ENCODE measurements at regions not wholly inside any gene's neighbourhood (a gene's known extent, or its start where the extent isn't known, plus 50 kb on each side); places are given as distances from the start of the nearest gene placed in this dataset.

- no peak for DNase-seq
These were observed 257.1 kb downstream of the SAMD5 start for GRCh38 chr6:147765541-147765940.

GRCh38 chr6:147768969-147769368 lies 260.5 kb downstream of the SAMD5 start:
- no peak for DNase-seq

GRCh38 chr6:147769496-147770087 lies 261.1 kb downstream of the SAMD5 start:
- DNase-seq = no peak

DNA sequence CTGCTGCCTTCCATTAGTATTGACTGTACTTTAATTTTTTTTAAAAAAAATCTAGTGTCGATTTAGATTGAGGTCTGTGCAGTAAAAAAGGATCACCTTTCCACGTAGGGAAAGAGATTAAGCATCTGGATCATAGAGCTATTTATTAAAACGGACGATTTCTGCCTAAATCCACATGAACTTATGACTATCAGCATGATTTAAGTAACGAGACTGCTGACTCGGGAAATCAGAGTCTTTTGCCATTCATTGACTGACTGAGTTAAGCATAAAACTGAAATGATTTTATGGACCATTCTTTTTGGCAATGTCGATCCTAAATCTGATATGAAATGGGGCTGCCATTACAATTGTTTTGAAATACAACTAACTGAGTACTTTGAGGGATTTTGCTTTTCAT lies 261.7 kb downstream of the SAMD5 start:
- DNase-seq = no peak

DNA sequence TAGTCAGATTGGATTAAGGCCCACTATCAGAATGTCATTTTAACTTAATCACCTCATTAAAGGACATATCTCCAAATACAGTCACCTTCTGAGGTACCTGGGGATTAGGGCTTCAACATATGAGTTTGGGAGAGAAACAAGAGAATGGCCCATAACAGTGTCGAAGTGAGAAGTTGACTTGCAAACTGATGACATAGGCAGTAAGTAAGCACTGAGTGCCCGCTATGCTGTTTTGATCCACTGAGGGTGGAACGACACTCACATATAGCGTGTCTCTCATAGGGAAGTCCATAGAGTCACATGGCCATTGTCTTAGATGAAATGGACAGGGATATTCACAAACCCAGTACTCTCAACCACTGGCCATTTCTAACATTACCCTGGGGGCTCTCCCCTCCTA lies 264.2 kb downstream of the SAMD5 start:
- DNase-seq = no peak

- no peak for DNase-seq
These were observed 266.4 kb downstream of the SAMD5 start for GRCh38 chr6:147774856-147775255.

- DNase-seq = no peak
These were observed 268.2 kb downstream of the SAMD5 start for GRCh38 chr6:147776631-147777213.

DNA sequence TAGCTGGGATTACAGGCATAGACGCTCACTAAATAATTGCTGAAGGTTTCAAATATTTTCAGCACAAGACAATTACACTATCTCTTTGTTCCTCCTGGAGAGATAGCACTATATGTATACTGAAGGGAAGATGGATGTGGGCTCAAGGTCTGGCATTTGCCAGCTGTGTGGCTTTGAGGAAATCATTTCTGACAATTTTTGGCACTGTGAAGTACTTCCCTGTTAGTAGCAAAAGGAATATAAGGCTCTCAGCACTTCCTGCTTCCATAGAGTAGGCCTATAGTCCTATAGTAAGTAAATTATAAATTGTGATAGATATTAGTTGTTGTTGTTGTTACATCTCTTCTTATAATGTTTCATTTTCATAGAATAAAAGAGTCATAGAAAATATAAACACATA lies 271.1 kb downstream of the SAMD5 start:
- DNase-seq = no peak

GRCh38 chr6:147782302-147782701 lies 273.8 kb downstream of the SAMD5 start:
- no peak for DNase-seq

DNA sequence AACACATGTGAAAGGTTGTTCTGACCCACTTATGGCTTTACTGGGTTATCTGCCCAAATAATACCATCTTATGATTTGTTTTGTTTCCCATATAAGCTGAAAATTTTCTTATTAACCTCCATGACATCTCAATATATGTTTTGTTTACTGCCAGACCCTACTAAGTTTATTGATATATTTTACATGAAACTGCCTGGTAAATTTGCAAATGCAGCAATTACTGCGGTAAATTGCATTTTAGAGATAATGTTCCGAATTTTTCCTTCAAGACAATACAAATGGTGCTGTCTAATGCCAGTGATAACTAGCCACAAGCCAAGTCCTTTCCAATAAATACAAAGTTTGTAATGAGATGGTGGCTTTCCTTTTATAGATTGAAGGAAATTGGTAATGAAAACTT lies 275.9 kb downstream of the SAMD5 start:
- DNase-seq = no peak

- DNase-seq = no peak
These were observed 278.9 kb downstream of the SAMD5 start for GRCh38 chr6:147787417-147787816.

DNA sequence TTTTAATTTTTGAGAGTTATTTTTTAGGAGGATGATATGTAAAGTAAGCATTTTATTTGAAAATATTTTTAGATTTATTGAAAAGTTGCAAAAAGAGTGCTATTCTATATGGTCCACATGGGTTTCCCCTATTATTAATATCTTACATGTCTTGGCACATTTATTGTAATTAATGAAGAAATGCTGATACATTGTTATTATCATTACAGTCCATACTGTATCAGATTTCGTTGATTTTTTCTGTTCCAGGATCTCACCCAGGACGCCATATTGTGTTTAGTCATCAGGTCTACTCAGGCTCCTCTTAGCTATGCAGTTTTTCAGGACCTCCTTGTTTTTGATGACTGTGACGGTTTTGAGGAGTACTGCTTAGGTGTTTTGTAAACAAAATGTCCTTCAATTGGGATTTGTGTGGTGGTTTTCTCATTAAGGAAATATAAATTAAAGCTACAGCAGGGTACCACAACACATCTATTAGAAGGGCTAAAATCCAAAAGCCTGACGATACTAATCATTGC lies 281.0 kb downstream of the SAMD5 start:
- no peak for DNase-seq

GRCh38 chr6:147793871-147794643 lies 285.6 kb downstream of the SAMD5 start:
- no peak for DNase-seq

- no peak for DNase-seq
These were observed 294.0 kb downstream of the SAMD5 start for GRCh38 chr6:147802459-147802858.

DNA sequence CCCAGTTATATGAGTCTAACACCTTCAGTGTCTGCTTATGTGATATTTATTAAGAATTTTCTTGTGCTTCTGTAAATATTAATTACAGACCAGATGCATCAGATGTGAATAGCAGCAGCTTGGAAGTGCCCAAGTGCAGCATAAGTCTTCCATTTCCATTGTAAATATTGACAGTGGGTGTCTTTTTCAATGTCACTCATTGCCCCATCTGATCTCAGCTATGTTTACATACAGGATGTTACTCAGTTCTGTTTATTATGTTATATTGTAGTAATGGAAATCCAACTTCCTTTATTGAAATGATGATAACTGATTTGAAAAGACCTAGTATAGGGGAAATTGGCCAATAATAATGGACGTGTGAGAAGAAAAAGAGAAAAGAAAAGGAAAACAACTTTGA lies 296.7 kb downstream of the SAMD5 start:
- DNase-seq = no peak

DNA sequence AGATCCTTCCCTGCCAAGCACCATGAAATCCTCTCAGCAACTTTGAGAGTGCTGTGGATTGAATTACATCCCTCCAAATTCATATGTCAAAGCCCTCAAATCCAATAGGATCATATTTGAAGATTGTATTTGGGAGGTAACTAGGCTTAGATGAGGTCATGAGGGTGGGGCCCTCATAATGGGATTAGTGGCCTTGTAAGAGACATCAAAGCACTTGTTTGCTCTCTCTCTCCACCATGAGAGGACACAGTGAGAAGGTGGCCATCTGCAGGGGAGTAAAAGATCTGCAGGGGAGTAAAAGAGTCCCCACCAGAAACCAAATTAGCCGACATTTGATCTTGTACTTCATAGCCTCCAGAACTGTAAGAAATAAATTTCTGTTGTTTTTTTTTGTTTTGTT lies 298.2 kb downstream of the SAMD5 start:
- DNase-seq = no peak

GRCh38 chr6:147808640-147809039 lies 300.1 kb downstream of the SAMD5 start:
- no peak for DNase-seq

GRCh38 chr6:147811913-147812629 lies 303.6 kb downstream of the SAMD5 start:
- DNase-seq = no peak

GRCh38 chr6:147817042-147817689 lies 308.7 kb downstream of the SAMD5 start:
- no peak for DNase-seq

GRCh38 chr6:147820520-147820919 lies 312.0 kb downstream of the SAMD5 start:
- DNase-seq = no peak

DNA sequence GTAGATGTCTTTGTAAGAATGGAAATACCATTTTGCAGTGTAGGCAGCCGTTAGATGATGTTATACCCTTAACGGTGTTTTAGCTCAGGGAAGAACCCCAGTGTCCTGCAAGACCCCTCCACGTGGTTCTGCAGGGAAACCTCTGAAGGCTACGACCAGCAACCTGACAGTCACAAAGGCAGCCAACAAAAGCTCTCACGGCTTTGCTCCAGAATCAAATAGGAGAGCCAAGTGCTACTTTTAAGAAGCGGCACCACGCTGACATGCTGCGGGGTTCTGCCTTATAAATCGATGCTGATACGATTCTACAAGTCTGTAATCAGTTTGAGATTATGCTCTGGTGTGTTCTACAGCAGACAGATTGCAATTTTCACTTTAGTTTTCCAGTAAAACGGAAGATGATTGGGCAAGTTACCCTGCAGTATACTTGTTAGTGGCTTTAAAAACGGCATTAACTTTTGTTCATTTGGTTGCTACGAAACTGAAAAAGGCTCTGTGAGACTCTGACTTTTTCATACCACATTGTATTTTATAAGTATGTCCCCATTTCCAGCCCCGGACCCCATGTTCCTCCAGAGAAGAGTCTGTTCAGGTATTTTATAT lies 312.9 kb downstream of the SAMD5 start:
- no peak for DNase-seq

- no peak for DNase-seq
These were observed 315.4 kb downstream of the SAMD5 start for GRCh38 chr6:147823936-147824335.

DNA sequence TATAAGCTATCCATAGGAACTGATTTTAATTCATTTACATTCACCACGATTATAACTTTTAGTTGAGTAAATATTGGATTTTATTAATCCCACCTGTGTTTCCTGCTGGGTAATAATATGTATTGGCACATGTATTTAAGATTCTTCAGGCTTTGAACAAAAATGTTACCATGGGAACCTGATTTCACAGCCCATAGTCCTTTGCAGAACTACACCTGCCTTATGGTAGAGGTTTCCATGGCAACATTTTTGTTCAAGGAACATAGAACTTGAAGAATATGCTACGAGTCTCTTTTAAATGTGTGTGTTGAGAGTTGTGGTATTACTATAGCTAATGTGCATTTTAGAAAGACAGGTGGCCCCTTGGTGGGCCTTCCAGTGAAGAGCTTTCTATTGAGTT lies 317.4 kb downstream of the SAMD5 start:
- DNase-seq = no peak
